ENCODE measurements at regions not wholly inside any gene's neighbourhood (a gene's known extent, or its start where the extent isn't known, plus 50 kb on each side); places are given as distances from the start of the nearest gene placed in this dataset.

DNA sequence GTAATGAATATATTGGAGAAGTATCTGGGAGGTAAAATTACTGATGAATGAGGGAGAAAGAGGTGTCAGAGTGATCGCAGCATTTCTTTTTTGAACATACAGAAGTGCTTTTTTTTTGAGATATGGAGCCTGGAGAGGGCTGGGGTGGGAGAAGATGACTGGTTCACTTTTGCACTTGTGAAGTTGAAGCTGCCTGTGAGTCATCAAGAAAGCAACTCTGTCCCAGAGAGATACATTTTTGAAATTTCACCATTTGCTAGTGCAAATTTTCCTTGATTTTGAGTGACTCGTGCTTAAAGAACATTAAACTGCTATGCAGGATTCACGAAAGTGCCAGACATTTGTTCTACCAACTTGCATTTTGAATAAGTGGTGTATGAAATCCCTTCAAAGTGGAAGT lies 81.8 kb downstream of the ADRA2A start:
- TF ChIP-seq, protein P1, sequence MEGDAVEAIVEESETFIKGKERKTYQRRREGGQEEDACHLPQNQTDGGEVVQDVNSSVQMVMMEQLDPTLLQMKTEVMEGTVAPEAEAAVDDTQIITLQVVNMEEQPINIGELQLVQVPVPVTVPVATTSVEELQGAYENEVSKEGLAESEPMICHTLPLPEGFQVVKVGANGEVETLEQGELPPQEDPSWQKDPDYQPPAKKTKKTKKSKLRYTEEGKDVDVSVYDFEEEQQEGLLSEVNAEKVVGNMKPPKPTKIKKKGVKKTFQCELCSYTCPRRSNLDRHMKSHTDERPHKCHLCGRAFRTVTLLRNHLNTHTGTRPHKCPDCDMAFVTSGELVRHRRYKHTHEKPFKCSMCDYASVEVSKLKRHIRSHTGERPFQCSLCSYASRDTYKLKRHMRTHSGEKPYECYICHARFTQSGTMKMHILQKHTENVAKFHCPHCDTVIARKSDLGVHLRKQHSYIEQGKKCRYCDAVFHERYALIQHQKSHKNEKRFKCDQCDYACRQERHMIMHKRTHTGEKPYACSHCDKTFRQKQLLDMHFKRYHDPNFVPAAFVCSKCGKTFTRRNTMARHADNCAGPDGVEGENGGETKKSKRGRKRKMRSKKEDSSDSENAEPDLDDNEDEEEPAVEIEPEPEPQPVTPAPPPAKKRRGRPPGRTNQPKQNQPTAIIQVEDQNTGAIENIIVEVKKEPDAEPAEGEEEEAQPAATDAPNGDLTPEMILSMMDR (IDR thresholded peaks at IDR 0.05; ENCODE audit: borderline replicate concordance, control extremely low read depth, extremely low read depth, insufficient read depth, missing control alignments): no peak
- DNase-seq (ENCODE audit: low spot score): no peak

DNA sequence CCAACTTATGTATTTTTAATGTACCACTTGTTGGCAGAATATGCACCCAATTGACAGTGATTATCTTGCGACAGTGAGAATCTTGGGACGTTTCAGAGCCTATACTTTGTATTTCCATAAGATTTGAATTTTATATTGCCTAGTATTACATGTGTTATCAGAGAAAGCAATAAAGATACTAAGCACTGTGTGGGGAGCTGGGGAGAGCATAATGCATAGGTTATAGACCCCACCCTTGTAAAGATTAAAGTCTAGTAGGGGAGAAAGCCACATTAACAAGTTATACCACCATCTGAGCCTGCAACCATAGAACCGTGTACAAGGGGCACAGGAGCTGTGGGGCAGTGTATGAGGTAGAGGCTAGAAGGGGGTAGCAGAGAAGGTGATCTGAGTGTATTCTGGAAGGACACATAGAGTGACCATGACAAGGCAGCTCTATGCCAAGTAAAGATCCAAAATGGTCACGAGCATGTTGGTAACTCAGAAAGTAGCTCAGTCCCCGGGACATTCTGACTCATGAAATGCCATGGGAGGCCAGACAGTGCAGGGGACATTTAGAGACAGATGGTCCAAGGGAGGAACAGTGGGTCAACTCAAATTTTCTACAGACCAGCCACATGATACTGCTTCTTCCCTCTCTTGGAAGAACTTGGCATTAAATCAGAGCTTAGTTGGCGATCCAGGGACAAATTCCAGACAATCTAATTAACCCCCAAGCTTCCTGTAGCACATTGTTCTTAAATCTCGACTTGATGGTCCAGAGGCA lies 84.5 kb downstream of the ADRA2A start:
- TF ChIP-seq, protein P1 (IDR thresholded peaks at IDR 0.05; ENCODE audit: borderline replicate concordance, control extremely low read depth, extremely low read depth, insufficient read depth, missing control alignments): no peak
- DNase-seq (ENCODE audit: low spot score): no peak
- in situ Hi-C loops (cut with MboI; ENCODE audit: low sequenced_read_pairs, unreplicated experiment): no loop called here

More for the DNA sequence above, 81.8 kb downstream of the ADRA2A start:
- in situ Hi-C loops (cut with MboI; ENCODE audit: low sequenced_read_pairs, unreplicated experiment): no loop called here

- no peak for DNase-seq (ENCODE audit: low spot score)
- TF ChIP-seq, protein P1 (IDR thresholded peaks at IDR 0.05; ENCODE audit: borderline replicate concordance, control extremely low read depth, extremely low read depth, insufficient read depth, missing control alignments): no peak
- in situ Hi-C loops (cut with MboI; ENCODE audit: low sequenced_read_pairs, unreplicated experiment): no loop called here
Observed at GRCh38 chr10:111171183-111171582, 94.4 kb downstream of the ADRA2A start.

GRCh38 chr10:111175787-111176186 lies 99.0 kb downstream of the ADRA2A start:
- in situ Hi-C loops (cut with MboI; ENCODE audit: low sequenced_read_pairs, unreplicated experiment): no loop called here
- TF ChIP-seq, protein P1 (IDR thresholded peaks at IDR 0.05; ENCODE audit: borderline replicate concordance, control extremely low read depth, extremely low read depth, insufficient read depth, missing control alignments): no peak
- DNase-seq (ENCODE audit: low spot score): no peak

DNA sequence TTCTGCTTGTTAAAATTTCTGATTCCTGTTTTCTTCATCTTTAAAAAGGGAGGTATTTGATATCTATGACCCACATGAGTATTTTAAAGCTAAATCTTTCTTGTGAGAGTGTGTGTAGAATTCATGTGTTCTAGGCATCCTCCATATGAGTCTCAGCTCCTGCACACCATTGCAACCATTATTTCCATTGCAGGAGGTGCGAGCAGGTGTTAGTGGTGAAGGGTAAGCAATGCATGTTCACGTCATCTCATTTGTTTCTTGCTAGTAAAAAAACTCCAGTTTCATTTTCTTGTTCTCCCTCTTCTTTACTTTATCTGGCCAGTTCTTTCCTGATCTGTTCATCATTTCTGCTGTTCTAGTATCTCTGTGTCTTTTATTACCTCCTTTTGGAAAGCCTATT lies 100.5 kb downstream of the ADRA2A start:
- in situ Hi-C loops (cut with MboI; ENCODE audit: low sequenced_read_pairs, unreplicated experiment): no loop called here
- no peak for DNase-seq (ENCODE audit: low spot score)
- TF ChIP-seq, protein P1 (IDR thresholded peaks at IDR 0.05; ENCODE audit: borderline replicate concordance, control extremely low read depth, extremely low read depth, insufficient read depth, missing control alignments): no peak

DNA sequence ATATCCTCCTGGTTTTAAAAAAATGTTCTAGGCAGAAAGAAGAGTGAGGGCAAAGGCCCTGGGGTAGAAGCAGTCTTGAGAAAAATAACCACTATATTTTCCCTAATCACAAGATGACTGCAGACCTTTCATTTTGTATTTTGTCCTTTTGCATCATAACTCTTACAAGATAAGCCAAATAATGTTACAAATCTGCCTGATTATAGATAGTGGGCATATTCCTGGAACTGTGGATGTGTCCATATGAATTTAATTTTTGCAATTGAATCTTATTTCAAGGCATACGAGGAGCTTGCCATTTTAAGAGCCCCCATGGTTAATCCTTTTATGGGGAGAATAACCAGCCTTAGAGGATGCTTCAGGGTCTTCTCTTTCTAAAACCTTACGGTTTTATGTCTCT lies 102.7 kb downstream of the ADRA2A start:
- in situ Hi-C loops (cut with MboI; ENCODE audit: low sequenced_read_pairs, unreplicated experiment): no loop called here
- TF ChIP-seq, protein P1 (IDR thresholded peaks at IDR 0.05; ENCODE audit: borderline replicate concordance, control extremely low read depth, extremely low read depth, insufficient read depth, missing control alignments): no peak
- DNase-seq (ENCODE audit: low spot score): no peak

Measured in GM13976 (cell line).